Right lung (tissue), 2 donors: ENCODE measurements at regions not wholly inside any gene's neighbourhood (a gene's known extent, or its start where the extent isn't known, plus 50 kb on each side); places are given as distances from the start of the nearest gene placed in this dataset.
A peak's percentile ranks its signal among the peaks of the same experiment; 100 is the strongest.

ENCODE experiments used
- DNase-seq, 2 donors: peaks; one replicate each; pipeline ENCODE4 v3.0.0-alpha.2; 2013

DNA sequence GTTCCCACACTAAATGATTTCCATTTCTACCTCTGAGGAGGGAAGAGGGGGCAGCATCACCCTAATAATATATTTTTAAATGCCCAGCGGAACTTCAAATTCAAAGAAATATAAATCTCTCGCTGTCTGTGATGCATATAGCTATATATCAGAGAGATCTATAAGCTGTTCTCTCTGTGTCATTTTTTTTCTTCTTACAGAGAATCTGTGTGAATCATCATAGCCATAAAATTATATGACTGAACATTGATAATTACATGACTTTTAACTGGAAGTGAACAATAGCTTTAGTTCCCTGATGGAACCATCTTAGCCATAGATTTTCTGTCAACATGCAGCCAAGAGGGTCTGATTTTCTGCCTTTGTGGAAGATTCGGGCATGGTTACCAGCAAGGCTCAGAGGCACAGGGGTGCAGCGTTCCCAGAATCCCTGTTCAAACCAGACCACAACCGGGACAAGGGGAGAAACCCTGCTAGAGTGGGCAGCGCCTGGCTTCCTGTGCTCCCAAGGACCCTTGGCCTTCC is 93.7 kb upstream of the OSMR start:
- DNase-seq: no peak

DNA sequence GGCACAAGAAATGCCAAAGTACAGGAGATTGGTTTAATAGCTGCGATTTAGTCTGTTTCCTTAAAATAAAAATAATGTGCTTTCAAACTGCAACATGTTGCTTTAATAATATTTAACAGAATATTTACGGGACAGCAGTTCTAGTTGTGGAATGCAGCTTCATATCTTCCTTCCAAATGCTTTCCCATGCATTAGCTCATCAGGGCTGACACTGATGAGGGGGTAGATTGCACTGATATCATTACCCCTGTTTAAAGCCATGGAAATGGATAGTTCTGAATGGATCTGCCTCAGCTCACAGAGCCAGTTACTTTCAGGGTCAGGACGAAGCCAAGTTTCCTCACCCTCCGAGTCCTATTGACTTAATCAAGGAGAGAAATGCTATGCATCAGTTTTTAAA is 93.2 kb upstream of the OSMR start:
- DNase-seq: no peak

GRCh38 chr5:38753141-38753540 is 92.7 kb upstream of the OSMR start:
- no peak for DNase-seq

DNA sequence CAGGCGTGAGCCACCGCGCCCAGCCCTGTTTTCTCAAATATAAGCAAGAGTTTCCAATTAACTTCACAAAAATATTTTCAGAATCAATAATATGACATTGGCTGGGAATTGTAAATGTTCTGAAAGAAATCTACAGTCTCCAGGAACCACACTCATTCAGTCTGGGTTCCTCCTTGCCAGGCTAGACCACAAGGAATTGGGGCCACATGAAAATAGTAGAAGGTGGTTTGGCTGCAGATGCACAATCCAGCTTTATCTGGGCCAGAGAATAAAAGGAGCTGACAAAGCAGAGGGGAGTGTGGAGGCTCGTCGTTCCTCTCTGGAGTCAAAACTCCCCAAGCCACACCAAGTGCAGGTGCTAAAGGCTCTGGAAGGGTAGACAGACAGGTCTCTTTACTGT is 92.0 kb upstream of the OSMR start:
- no peak for DNase-seq

- DNase-seq: no peak
These were observed 90.6 kb upstream of the OSMR start for GRCh38 chr5:38755181-38755580.

DNA sequence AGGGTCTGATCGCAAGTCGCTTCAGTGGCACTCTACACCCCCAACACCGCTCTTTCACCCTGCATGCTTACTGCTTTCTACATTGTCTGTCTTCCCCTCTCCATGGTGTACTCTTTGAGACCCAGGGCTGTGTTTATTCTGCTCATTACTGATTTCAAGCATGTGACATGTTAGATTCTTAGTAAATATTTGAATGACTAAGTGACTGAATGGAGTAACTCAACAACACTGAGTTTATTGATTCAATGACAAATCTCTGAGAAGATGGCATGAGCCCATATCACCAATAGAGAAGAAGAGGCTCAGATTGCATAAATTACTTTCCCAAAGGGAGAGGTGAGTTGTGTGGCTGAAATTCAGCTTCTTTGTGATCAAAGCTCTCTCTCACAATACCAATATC is 89.7 kb upstream of the OSMR start:
- DNase-seq: no peak

GRCh38 chr5:38757451-38758245 is 88.2 kb upstream of the OSMR start:
- no peak for DNase-seq

- DNase-seq: no peak
These were observed 86.8 kb upstream of the OSMR start for GRCh38 chr5:38758774-38759600.

- peak in 1 of 2 donors; percentile 78 for DNase-seq
These were observed 80.8 kb upstream of the OSMR start for GRCh38 chr5:38764937-38765391.

GRCh38 chr5:38765399-38765861 is 80.4 kb upstream of the OSMR start:
- peak in 1 of 2 donors; percentile 74 for DNase-seq

DNA sequence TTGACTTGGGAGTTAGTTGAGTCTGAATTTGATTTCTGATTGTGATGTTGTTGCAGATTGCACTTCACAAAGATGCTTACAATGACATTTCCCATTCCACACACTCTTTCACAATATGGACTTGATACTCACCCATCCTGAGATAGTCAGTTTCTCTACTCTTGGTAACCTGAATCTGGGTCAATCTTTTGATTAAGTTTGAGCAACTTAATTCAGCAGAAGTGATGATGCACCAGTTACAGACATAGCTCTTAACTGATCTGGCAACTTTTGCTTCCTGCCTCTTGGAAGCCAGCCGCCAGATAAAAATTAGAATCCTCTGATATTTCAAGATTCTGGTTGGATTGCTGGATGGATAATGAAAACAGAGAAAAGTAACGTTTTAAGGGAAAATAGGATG is 79.7 kb upstream of the OSMR start:
- no peak for DNase-seq

DNA sequence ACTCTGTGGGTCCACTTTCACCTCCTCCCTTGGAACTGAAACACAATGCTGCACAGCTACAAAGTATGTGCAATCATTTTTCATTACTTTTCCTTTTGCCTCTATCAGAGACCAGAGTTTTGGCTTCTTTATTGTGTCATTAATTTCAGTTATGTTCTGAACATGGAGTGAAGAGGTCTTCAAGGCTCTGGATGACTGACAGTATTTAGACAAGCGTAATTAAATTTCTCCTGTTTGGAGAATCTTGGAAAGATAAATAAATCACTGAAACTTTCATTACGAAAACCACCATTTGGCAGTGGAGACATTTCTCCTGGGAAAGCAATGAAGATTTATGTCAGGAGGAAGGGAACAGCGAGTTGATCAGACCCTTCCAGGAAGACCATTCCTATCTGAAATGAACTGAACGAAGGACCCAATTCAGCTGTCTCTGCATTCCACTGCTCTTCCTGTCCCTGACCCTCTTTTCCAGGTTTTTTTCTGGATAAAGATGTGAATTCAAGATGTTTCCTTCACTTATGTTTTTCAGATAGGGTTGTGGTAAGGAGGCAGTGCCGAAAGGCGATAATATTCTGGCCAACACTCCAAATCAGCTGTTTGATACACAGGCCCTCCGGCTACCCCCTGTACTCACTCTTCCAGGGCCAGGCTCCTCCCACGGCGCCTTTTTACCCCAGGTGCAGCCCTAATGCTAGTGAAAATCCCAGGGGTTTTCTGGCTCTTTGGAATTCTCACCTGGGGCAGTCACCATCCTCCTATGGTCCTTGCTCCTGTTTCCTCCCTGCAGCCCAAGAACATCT is 77.2 kb upstream of the OSMR start:
- DNase-seq: no peak

DNA sequence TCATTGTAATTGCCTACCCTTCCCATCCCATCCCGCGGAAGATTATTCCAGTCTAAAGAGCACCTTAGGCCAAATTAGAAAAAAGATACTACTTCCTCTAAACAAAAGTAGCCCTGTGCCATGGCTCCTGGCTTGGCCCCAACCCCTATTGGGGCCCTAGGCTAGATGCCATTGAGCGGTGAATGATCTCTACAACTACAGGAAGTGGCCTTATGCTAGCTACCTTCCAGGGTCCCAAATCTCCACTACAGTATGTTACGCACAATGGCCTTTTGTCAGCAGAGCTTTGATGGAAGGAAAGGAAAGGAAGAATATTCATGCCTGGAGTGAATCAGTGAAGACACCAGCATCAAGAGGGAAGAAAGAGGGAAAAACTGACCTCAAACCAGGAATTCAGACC is 73.3 kb upstream of the OSMR start:
- DNase-seq: no peak

DNA sequence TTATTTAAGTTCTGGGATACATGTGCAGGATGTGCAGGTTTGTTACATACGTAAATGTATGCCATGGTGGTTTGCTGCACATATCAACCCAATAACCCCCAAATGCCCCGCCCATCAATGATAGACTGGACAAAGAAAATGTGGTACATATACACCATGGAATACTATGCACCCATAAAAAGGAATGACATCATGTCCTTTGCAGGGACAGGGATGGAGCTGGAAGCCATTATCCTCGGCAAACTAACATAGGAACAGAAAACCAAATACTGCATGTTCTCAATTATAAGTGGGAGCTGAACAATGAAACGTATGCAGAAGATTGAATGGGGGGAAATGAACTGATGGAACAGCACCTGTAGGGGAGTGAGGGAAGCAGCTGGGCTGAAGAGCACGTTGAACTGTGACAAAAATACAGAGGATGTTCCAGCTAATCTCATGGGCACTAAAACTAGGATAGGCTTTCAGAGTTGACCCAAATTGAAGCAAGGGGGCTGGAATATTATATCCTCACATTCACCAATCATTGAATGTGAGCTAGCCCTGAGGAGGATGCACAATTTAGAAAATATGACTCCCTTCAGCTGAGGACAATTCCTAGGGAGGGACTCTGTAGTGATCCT is 70.5 kb upstream of the OSMR start:
- DNase-seq: no peak

GRCh38 chr5:38776149-38776896 is 69.5 kb upstream of the OSMR start:
- DNase-seq: peak; percentile 76 to 79

DNA sequence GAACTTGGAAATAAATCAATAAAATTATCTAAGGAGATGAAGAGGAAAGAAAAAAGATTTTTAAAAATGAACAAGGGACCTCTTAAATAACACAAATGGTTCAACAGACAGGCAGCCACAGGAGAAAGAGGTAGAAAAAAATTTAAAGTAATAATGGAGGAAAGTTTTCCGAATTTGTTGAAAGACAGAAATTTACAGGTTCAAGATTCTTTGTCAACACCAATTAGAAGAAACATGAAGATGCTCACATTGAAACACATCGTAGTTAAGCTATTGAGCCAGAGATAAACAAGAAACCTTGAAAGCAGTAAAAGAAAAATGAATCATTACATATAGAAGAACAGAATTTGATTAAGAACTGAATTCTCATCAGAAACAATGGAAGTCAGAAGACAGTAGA is 68.7 kb upstream of the OSMR start:
- DNase-seq: no peak

DNA sequence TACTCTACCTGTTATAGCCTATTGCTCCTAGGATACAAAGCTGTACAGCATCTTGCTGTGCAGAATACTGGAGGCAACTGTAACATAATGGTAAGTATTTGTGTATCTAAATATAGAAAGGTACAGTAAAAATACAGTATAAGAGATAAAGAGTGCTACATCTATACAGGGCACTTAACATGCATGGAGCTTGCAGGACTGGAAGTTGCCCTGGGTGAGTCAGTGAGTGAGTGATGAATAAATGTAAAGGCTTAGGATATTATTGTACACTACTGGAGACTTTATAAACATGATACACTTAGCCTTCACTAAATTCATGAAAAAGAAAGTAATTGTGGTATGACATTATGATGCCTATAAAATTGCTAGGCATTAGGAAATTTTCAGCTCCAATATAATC is 65.5 kb upstream of the OSMR start:
- no peak for DNase-seq

GRCh38 chr5:38780945-38781344 is 64.9 kb upstream of the OSMR start:
- DNase-seq: peak; percentile 86 to 88

DNA sequence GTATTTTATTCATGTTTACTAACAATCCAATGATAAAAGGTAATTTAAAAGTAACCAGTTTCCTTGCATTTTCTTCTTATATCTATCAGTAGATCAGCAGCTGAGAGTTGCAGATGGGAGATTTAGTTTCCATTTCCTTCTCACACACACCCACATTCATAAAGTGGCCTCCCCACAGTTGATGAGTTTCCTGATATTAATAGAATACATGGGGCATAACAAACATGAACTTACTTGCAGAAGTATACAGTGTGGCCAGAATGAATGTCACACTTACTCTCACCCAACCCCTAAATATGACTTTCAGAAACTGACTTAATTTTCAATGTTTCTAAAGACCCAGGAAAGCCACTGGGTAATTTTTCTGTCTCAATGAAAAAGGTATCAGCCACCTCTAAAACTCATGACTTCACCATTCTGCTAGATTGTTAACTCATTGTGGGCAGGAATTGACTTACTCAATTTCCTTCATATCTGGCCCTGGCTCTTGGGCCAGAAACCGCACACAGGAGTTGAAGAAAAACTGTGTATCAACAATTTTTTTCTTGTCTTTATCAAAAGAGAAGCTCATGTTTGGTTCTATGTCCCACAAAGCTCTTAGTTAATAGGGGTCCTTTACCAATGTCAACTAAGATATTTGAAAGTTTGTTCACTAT is 63.5 kb upstream of the OSMR start:
- DNase-seq: no peak

DNA sequence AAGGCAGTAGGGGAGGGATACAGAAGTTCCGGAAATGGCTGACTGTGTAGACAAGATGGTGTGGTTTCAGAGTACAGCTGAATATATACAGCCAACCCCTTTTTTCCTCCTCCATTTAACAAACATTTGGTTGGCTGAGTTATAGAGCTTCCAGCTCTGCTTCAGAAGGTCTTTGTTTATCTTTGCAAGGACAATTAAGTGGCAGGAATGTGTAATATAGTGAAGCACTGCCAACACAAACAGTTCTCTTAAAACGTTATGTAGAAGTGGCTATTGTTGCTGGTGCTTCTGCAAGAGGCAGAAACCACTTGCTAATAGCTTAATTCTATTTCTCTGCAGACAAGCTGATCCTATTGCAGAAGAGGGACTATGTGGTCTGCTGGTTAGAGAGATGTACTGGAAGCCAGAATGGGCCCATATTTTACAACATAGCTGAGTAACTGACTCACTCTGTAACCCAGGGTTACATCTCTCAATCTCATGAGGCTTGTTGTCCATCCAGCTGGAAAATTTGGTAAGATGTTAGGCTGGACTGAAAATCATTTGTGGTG is 62.7 kb upstream of the OSMR start:
- DNase-seq: peak; percentile 74 to 85
